HEK293T (cell line): ENCODE measurements at regions not wholly inside any gene's neighbourhood (a gene's known extent, or its start where the extent isn't known, plus 50 kb on each side); places are given as distances from the start of the nearest gene placed in this dataset.
"Not testable (repeated sequence)": the region's sequence is repeated elsewhere in the genome, so short reads cannot be mapped to it uniquely, and the experiment has no call there.

Source experiments
- ARNT ChIP-seq: fragments of 450-650 bp; IDR thresholded peaks from 2 replicates; pipeline ENCODE4 v1.6.1; 2017; ENCODE audit warnings: mild to moderate bottlenecking
- FOXK2 ChIP-seq: fragments of 450-650 bp; IDR thresholded peaks from 2 replicates; pipeline ENCODE4 v1.6.1; 2016; ENCODE audit warnings: mild to moderate bottlenecking
- LEF1 ChIP-seq: fragments of 450-650 bp; IDR thresholded peaks from 2 replicates; pipeline ENCODE4 v1.6.1; 2017; ENCODE audit warnings: mild to moderate bottlenecking, borderline replicate concordance
- SUZ12 ChIP-seq: fragments of 450-650 bp; IDR thresholded peaks from 2 replicates; pipeline ENCODE4 v1.6.1; 2016; ENCODE audit warnings: mild to moderate bottlenecking
- TF ChIP-seq, protein P1 (sequence below): fragments of 450-650 bp; IDR thresholded peaks from 2 replicates; pipeline ENCODE4 v1.6.1; 2016

DNA sequence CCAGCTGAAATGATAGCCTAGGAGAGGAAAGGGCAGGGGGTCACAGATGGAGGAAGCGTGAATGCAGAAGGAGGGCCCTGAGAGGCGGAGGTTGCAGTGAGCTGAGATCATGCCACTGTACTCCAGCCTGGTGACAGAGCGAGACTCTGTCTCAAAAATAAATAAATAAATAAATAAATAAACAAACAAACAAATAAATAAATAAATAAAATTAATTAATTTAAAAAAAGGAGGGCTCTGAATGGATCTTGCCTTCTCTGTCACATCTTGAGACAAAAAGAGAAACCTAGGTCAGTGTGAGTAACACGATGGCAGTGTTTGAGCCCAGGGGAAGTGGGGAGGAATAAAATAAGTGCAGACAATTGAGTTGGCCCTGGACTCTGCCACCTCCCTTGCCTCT, 182.3 kb upstream of the DAAM1 start:
- TF ChIP-seq FOXK2, ARNT, SUZ12, LEF1: not testable (repeated sequence)
- TF ChIP-seq, protein P1, sequence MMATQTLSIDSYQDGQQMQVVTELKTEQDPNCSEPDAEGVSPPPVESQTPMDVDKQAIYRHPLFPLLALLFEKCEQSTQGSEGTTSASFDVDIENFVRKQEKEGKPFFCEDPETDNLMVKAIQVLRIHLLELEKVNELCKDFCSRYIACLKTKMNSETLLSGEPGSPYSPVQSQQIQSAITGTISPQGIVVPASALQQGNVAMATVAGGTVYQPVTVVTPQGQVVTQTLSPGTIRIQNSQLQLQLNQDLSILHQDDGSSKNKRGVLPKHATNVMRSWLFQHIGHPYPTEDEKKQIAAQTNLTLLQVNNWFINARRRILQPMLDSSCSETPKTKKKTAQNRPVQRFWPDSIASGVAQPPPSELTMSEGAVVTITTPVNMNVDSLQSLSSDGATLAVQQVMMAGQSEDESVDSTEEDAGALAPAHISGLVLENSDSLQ: not testable (repeated sequence)
